Stomach (tissue), 4 donors: ENCODE measurements at regions not wholly inside any gene's neighbourhood (a gene's known extent, or its start where the extent isn't known, plus 50 kb on each side); places are given as distances from the start of the nearest gene placed in this dataset.

Experiments used
- POLR2A ChIP-seq, 4 donors: fragments of 450-650 bp; IDR thresholded peaks; one replicate each; pipeline ENCODE4 v1.6.1; 2016; ENCODE audit warnings: antibody characterized with exemption in 4 of 4, control low read depth in 2 of 4, mild to moderate bottlenecking in 1 of 4, moderate library complexity in 1 of 4
- POLR2AphosphoS5 ChIP-seq, 3 donors: sonication (generic); formaldehyde crosslinking; IDR thresholded peaks; one replicate each; pipeline ENCODE4 v1.6.1; 2016; ENCODE audit warnings: antibody characterized with exemption in 3 of 3

GRCh38 chr3:28800203-28800602 is 451.6 kb upstream of the AZI2 start:
- TF ChIP-seq POLR2A (IDR thresholded peaks at IDR 0.05) (no peak), POLR2AphosphoS5 (IDR thresholded peaks at IDR 0.05) (no peak)
